A549 (cell line): ENCODE measurements at regions not wholly inside any gene's neighbourhood (a gene's known extent, or its start where the extent isn't known, plus 50 kb on each side); places are given as distances from the start of the nearest gene placed in this dataset.

Experiments used
- ATAC-seq, 2 experiments: fragments of 200-7000 bp in 1 of 2; fragments of >200 bp in 1 of 2; cut with Nextera tagmentation in 1 of 2; cut with Tn5 transposase in 1 of 2; 3 replicates each; pipeline versions ENCODE4 v1.8.0 to v1.9.1; 2018 to 2020; ENCODE audit warnings: mild to moderate bottlenecking in 1 of 2, moderate library complexity in 1 of 2
- CTCF ChIA-PET: fragments of 300-600 bp; sonication (Branson Sonifier 250); formaldehyde crosslinking; extraction: SDS; loops from one replicate; lab custom pipeline; 2021; ENCODE audit warnings: antibody characterized with exemption, inconsistent platforms; lab: Yijun Ruan, JAX
- POLR2A ChIA-PET: fragments of 350-600 bp; formaldehyde crosslinking; extraction: SDS; loops from one replicate; lab custom pipeline; 2021; ENCODE audit warnings: antibody characterized with exemption, inconsistent platforms; lab: Yijun Ruan, JAX
- DNase-seq, 2 experiments: peaks; one replicate each; pipeline versions ENCODE4 v3.0.0 to v3.0.0-alpha.2; 2011 to 2016; ENCODE audit warnings: low read depth in 1 of 2, low spot score in 1 of 2
- FAIRE-seq: peaks from 2 replicates; lab custom pipeline; 2011; peaks lifted over from hg19 to GRCh38; lab: Jason Lieb, UNC
- H3K27ac ChIP-seq, 2 experiments: fragments of >200 bp; sonication (Bioruptor Twin); formaldehyde crosslinking; 3 replicates each; pipeline ENCODE4 v1.5.1; 2016 to 2017
- H3K4me1 ChIP-seq: fragments of >200 bp; sonication (Bioruptor Twin); formaldehyde crosslinking; 3 replicates; pipeline ENCODE4 v1.6.1; 2016
- H3K4me2 ChIP-seq: fragments of >200 bp; sonication (Bioruptor Twin); formaldehyde crosslinking; 3 replicates; pipeline ENCODE4 v1.6.1; 2016
- H3K4me3 ChIP-seq: fragments of >200 bp; sonication (Bioruptor Twin); formaldehyde crosslinking; 3 replicates; pipeline ENCODE4 v1.5.1; 2016
- H3K9me3 ChIP-seq: fragments of >200 bp; sonication (Bioruptor Twin); formaldehyde crosslinking; 3 replicates; pipeline ENCODE4 v1.6.1; 2016
- CTCF ChIP-seq: fragments of >200 bp; sonication (Bioruptor Twin); formaldehyde crosslinking; IDR thresholded peaks from 3 replicates; pipeline ENCODE4 v1.5.1; 2016
- FOSB ChIP-seq: fragments of 250-450 bp; sonication (Bioruptor Pico); IDR thresholded peaks from 2 replicates; pipeline ENCODE4 v1.5.0; 2020; ENCODE audit warnings: mild to moderate bottlenecking, moderate library complexity
- FOSL2 ChIP-seq, 2 experiments: fragments of 450-650 bp in 1 of 2; fragments of >200 bp in 1 of 2; sonication (Bioruptor Twin) in 1 of 2; formaldehyde crosslinking; IDR thresholded peaks; 2 replicates each; pipeline versions ENCODE4 v1.5.0 to v1.6.1; 2016 to 2020; ENCODE audit warnings: mild to moderate bottlenecking in 1 of 2, moderate library complexity in 1 of 2
- FOXS1 ChIP-seq: fragments of 250-450 bp; sonication (Bioruptor Pico); IDR thresholded peaks from 2 replicates; pipeline ENCODE4 v1.5.0; 2020; ENCODE audit warnings: mild to moderate bottlenecking, moderate library complexity
- HDAC2 ChIP-seq: fragments of 200-600 bp; sonication (generic); IDR thresholded peaks from 2 replicates; pipeline ENCODE4 v1.6.1; 2016
- HOXA7 ChIP-seq: fragments of 250-450 bp; sonication (Bioruptor Pico); IDR thresholded peaks from 2 replicates; pipeline ENCODE4 v1.5.0; 2020; ENCODE audit warnings: mild to moderate bottlenecking, moderate library complexity
- HOXB5 ChIP-seq: fragments of 250-450 bp; sonication (Bioruptor Pico); IDR thresholded peaks from 2 replicates; pipeline ENCODE4 v1.5.0; 2020; ENCODE audit warnings: mild to moderate bottlenecking, moderate library complexity
- MAFK ChIP-seq: fragments of 450-650 bp; IDR thresholded peaks from 2 replicates; pipeline ENCODE4 v1.6.1; 2014; ENCODE audit not compliant: partially characterized antibody
- MAZ ChIP-seq: fragments of 150-350 bp; IDR thresholded peaks from 2 replicates; pipeline ENCODE4 v1.6.1; 2014; ENCODE audit warnings: antibody characterized with exemption, low read depth, low read length, borderline replicate concordance
- MYC ChIP-seq: IDR thresholded peaks from 2 replicates; pipeline ENCODE4 v1.6.1; 2012; ENCODE audit warnings: mild to moderate bottlenecking, inconsistent platforms, low read length, improper control_type of control experiment, borderline replicate concordance
- NPAS2 ChIP-seq: fragments of 250-450 bp; sonication (Bioruptor Pico); IDR thresholded peaks from 2 replicates; pipeline ENCODE4 v1.8.0; 2022; ENCODE audit warnings: mild to moderate bottlenecking, moderate library complexity, borderline replicate concordance
- NR3C1 ChIP-seq: fragments of >200 bp; sonication (Bioruptor Twin); formaldehyde crosslinking; IDR thresholded peaks from 3 replicates; pipeline ENCODE4 v1.6.1; 2017
- PBX3 ChIP-seq: IDR thresholded peaks from 2 replicates; pipeline ENCODE4 v1.6.1; 2012
- PHF8 ChIP-seq: fragments of 200-600 bp; sonication (generic); IDR thresholded peaks from 2 replicates; pipeline ENCODE4 v1.6.1; 2016; ENCODE audit warnings: low read depth, mild to moderate bottlenecking, antibody characterized with exemption, moderate library complexity, borderline replicate concordance
- POLR2AphosphoS2 ChIP-seq: conservative IDR thresholded peaks from 2 replicates; pipeline ENCODE4 v1.6.1; 2012; ENCODE audit warnings: low read length, improper control_type of control experiment, inconsistent platforms
- RCOR1 ChIP-seq: fragments of 150-350 bp; IDR thresholded peaks from 2 replicates; pipeline ENCODE4 v1.6.1; 2014; ENCODE audit warnings: antibody characterized with exemption, low read length, low read depth
- TFCP2L1 ChIP-seq: fragments of 250-450 bp; sonication (Bioruptor Pico); IDR thresholded peaks from 2 replicates; pipeline ENCODE4 v1.5.0; 2021; ENCODE audit warnings: mild to moderate bottlenecking
- TP53 ChIP-seq: fragments of 250-450 bp; sonication (Bioruptor Pico); IDR thresholded peaks from 2 replicates; pipeline ENCODE4 v1.5.0; 2021; ENCODE audit warnings: mild to moderate bottlenecking, moderate library complexity
- ZFP36 ChIP-seq: fragments of 450-650 bp; IDR thresholded peaks from 2 replicates; pipeline ENCODE4 v1.6.1; 2014; ENCODE audit warnings: borderline replicate concordance; ENCODE audit not compliant: partially characterized antibody
- ZNF302 ChIP-seq: fragments of 250-450 bp; sonication (Bioruptor Pico); IDR thresholded peaks from 2 replicates; pipeline ENCODE4 v1.9.0; 2021; ENCODE audit warnings: inconsistent platforms, mild to moderate bottlenecking, moderate library complexity
- ZSCAN20 ChIP-seq: fragments of 250-450 bp; sonication (Bioruptor Pico); IDR thresholded peaks from 2 replicates; pipeline ENCODE4 v1.8.0; 2022; ENCODE audit warnings: mild to moderate bottlenecking, moderate library complexity
- WGBS: methylation state at CpG from one replicate; pipeline ENCODE4 v1.1.6; 2017; ENCODE audit errors: missing lambda C conversion rate; 5-methylcytosine and 5-hydroxymethylcytosine counted together
- TF ChIP-seq, protein P1 (sequence below): IDR thresholded peaks from 2 replicates; pipeline ENCODE4 v1.6.1; 2012; ENCODE audit warnings: low read depth, borderline replicate concordance
- TF ChIP-seq, protein P2 (sequence below): fragments of >200 bp; sonication (Bioruptor Twin); formaldehyde crosslinking; IDR thresholded peaks from 2 replicates; pipeline ENCODE4 v1.6.1; 2016
- TF ChIP-seq, protein P3 (sequence below): fragments of >200 bp; sonication (Bioruptor Twin); formaldehyde crosslinking; IDR thresholded peaks from 3 replicates; pipeline ENCODE4 v1.6.1; 2016
- TF ChIP-seq, protein P4 (sequence below): fragments of 250-450 bp; sonication (Bioruptor Pico); IDR thresholded peaks from 2 replicates; pipeline ENCODE4 v1.5.0; 2020; ENCODE audit warnings: low read depth, mild to moderate bottlenecking, moderate library complexity

DNA sequence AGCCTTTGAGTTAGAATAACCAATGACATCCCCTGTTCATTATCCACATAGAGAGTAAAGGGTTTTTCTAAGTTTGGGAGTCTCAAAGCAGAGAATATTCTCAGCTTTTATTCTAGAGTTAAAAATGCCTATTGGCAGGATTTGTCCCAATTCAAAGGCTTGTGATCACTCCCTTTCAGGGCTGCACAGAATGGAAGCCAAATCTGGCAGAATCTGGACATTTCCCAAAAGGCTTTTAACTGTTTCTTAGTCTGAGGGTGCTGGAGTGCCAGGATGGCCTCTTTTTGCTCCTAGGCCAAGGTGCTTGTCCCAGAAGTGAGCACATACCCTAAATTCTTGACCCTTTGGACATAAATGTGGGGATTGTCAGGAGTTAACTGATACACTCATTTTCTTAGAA lies 556.6 kb downstream of the DOK5 start:
- POLR2A ChIA-PET = no interaction called here
- TF ChIP-seq ZNF302 (CRISPR knock-in tag) = no peak
- TF ChIP-seq CTCF = no peak
- TF ChIP-seq PBX3 = no peak
- TF ChIP-seq, protein P1, sequence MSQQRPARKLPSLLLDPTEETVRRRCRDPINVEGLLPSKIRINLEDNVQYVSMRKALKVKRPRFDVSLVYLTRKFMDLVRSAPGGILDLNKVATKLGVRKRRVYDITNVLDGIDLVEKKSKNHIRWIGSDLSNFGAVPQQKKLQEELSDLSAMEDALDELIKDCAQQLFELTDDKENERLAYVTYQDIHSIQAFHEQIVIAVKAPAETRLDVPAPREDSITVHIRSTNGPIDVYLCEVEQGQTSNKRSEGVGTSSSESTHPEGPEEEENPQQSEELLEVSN = no peak
- no peak for TF ChIP-seq HDAC2
- no peak for TF ChIP-seq ZFP36
- no peak for TF ChIP-seq NR3C1
- no peak for TF ChIP-seq MYC
- TF ChIP-seq, protein P2, sequence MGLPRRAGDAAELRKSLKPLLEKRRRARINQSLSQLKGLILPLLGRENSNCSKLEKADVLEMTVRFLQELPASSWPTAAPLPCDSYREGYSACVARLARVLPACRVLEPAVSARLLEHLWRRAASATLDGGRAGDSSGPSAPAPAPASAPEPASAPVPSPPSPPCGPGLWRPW = no peak
- no peak for TF ChIP-seq FOSB (CRISPR knock-in tag)
- TF ChIP-seq, all 56 proteins: peak for 0
- Histone ChIP-seq H3K9me3 (no peaks in the 10 kb centered on the region), H3K4me3 (no peak overlapping the region), H3K27ac (no peak overlapping the region), H3K4me2 (no peak overlapping the region), H3K4me1 (no peaks in the 10 kb centered on the region)
- ATAC-seq = no peak
- no peak for FAIRE-seq
- CTCF ChIA-PET = no interaction called here
- DNase-seq = no peak

- no peaks in the 10 kb centered on the region for H3K9me3 ChIP-seq
- H3K4me3 ChIP-seq = no peak overlapping the region
- FAIRE-seq (no peak), ATAC-seq (no peak), DNase-seq (no peak)
- H3K27ac ChIP-seq = no peak overlapping the region
- TF ChIP-seq ZSCAN20 (CRISPR knock-in tag) (no peak), NR3C1 (no peak), TP53 (CRISPR knock-in tag) (no peak)
- ChIA-PET CTCF (no interaction called here), POLR2A (no interaction called here)
- no peaks in the 10 kb centered on the region for H3K4me1 ChIP-seq
- WGBS = 6% methylated on average over 4 of the region's 4 CpGs
- H3K4me2 ChIP-seq = no peak overlapping the region
These were observed 539.4 kb downstream of the DOK5 start for GRCh38 chr20:55014766-55015165.

DNA sequence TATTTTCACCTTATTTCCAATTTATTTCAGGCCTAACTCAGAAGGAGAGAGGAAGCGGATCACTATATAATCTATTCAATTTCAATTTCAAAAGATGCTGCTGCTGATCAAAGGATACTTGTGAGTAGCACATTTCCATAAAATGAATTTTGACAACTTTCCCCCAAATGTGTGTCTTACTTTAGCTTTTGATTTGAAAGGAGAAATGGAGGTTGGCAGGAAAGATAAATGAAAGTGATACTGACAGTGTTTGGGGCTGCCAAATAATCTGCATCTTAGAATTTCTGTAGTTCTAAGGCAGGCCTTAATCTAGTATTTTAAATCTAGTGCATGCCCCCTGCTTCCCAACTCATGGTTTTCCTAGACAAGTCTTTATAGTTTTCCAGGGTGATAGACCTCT lies 535.4 kb downstream of the DOK5 start:
- Histone ChIP-seq H3K9me3 (no peaks in the 10 kb centered on the region), H3K4me2 (no peak overlapping the region), H3K4me3 (no peak overlapping the region), H3K27ac (no peak overlapping the region), H3K4me1 (no peaks in the 10 kb centered on the region)
- no peak for FAIRE-seq
- no peak for ATAC-seq
- WGBS = 55% methylated on average over 1 of the region's 1 CpG
- ChIA-PET POLR2A (no interaction called here), CTCF (no interaction called here)
- DNase-seq = no peak
- TF ChIP-seq FOSB (CRISPR knock-in tag) (no peak), MAZ (no peak), TFCP2L1 (CRISPR knock-in tag) (no peak), FOSL2 (IDR thresholded peaks at IDR 0.05) (no peak), FOSL2 (CRISPR knock-in tag; IDR thresholded peaks at IDR 0.05) (no peak), PHF8 (no peak), FOXS1 (CRISPR knock-in tag) (no peak), RCOR1 (no peak), POLR2AphosphoS2 (no peak), NPAS2 (CRISPR knock-in tag) (no peak), HOXA7 (CRISPR knock-in tag) (no peak), CTCF (no peak), MAFK (no peak), PBX3 (no peak), HOXB5 (CRISPR knock-in tag) (no peak)
- TF ChIP-seq, protein P3, sequence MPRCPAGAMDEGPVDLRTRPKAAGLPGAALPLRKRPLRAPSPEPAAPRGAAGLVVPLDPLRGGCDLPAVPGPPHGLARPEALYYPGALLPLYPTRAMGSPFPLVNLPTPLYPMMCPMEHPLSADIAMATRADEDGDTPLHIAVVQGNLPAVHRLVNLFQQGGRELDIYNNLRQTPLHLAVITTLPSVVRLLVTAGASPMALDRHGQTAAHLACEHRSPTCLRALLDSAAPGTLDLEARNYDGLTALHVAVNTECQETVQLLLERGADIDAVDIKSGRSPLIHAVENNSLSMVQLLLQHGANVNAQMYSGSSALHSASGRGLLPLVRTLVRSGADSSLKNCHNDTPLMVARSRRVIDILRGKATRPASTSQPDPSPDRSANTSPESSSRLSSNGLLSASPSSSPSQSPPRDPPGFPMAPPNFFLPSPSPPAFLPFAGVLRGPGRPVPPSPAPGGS = no peak
- TF ChIP-seq, protein P4, sequence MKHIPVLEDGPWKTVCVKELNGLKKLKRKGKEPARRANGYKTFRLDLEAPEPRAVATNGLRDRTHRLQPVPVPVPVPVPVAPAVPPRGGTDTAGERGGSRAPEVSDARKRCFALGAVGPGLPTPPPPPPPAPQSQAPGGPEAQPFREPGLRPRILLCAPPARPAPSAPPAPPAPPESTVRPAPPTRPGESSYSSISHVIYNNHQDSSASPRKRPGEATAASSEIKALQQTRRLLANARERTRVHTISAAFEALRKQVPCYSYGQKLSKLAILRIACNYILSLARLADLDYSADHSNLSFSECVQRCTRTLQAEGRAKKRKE (CRISPR knock-in tag) = no peak
